IMR-90 (cell line): ENCODE measurements at regions not wholly inside any gene's neighbourhood (a gene's known extent, or its start where the extent isn't known, plus 50 kb on each side); places are given as distances from the start of the nearest gene placed in this dataset.

ENCODE experiments used
- ATAC-seq: fragments of 200-7000 bp; cut with Tn5 transposase; 2 replicates; pipeline ENCODE4 v1.9.1; 2020; ENCODE audit warnings: low read depth, mild to moderate bottlenecking, moderate library complexity
- BruUV-seq: library from RNA; stranded (reverse); fragments of 400-500 nt; replicated peaks from 2 replicates; lab custom pipeline; 2021; lab: Mats Ljungman, UMichigan
- CTCF ChIA-PET: fragments of 300-600 bp; formaldehyde crosslinking; extraction: SDS; loops from one replicate; lab custom pipeline; 2021; ENCODE audit warnings: antibody characterized with exemption; lab: Yijun Ruan, JAX
- POLR2A ChIA-PET: fragments of 300-600 bp; sonication (Branson Sonifier 250); formaldehyde crosslinking; loops from one replicate; lab custom pipeline; 2022; ENCODE audit warnings: antibody characterized with exemption; ENCODE audit not compliant: unreplicated experiment; lab: Charles Lee
- DNase-seq: peaks from one replicate; pipeline ENCODE4 v3.0.0; 2013
- H2AFZ ChIP-seq: replicated peaks from 2 replicates; pipeline ENCODE3; 2013; ENCODE audit warnings: low read length, mild to moderate bottlenecking; ENCODE audit not compliant: poor library complexity
- H2AK5ac ChIP-seq: 2 replicates; pipeline ENCODE4 v1.6.1; 2013; ENCODE audit warnings: low read depth, low read length, inconsistent platforms
- H2AK9ac ChIP-seq: replicated peaks from 2 replicates; pipeline ENCODE3; 2013; ENCODE audit warnings: mild to moderate bottlenecking, low read depth, low read length, moderate library complexity; ENCODE audit not compliant: poor library complexity
- H2BK120ac ChIP-seq: 2 replicates; pipeline ENCODE4 v1.6.1; 2013; ENCODE audit warnings: low read depth, low read length, inconsistent platforms
- H2BK15ac ChIP-seq: 3 replicates; pipeline ENCODE4 v1.6.1; 2013; ENCODE audit warnings: low read depth, low read length, inconsistent platforms
- H2BK20ac ChIP-seq: 2 replicates; pipeline ENCODE4 v1.6.1; 2013; ENCODE audit warnings: low read depth, mild to moderate bottlenecking, inconsistent platforms, low read length, moderate library complexity
- H2BK5ac ChIP-seq: 2 replicates; pipeline ENCODE4 v1.6.1; 2013; ENCODE audit warnings: mild to moderate bottlenecking, low read depth, low read length, inconsistent platforms; ENCODE audit not compliant: poor library complexity, severe bottlenecking
- H3K14ac ChIP-seq: replicated peaks from 2 replicates; pipeline ENCODE4 v1.6.1; 2013; ENCODE audit warnings: low read depth, low read length, inconsistent platforms
- H3K18ac ChIP-seq: 2 replicates; pipeline ENCODE4 v1.6.1; 2013; ENCODE audit warnings: low read depth, low read length, control low read depth
- H3K23ac ChIP-seq: 2 replicates; pipeline ENCODE4 v1.6.1; 2013; ENCODE audit warnings: low read depth, low read length, inconsistent platforms
- H3K27ac ChIP-seq: 2 replicates; pipeline ENCODE4 v1.5.1; 2013; ENCODE audit warnings: mild to moderate bottlenecking, control low read depth, low read length; ENCODE audit not compliant: insufficient read depth
- H3K27me3 ChIP-seq: 2 replicates; pipeline ENCODE4 v1.6.1; 2013; ENCODE audit warnings: low read length; ENCODE audit not compliant: control insufficient read depth, insufficient read depth
- H3K36me3 ChIP-seq: 2 replicates; pipeline ENCODE4 v1.6.1; 2013; ENCODE audit warnings: low read length, mixed read lengths; ENCODE audit not compliant: control insufficient read depth, insufficient read depth
- H3K4ac ChIP-seq: 2 replicates; pipeline ENCODE4 v1.6.1; 2013; ENCODE audit warnings: low read depth, low read length, inconsistent platforms
- H3K4me1 ChIP-seq: 2 replicates; pipeline ENCODE4 v1.6.1; 2013; ENCODE audit warnings: low read length, mixed read lengths; ENCODE audit not compliant: control insufficient read depth, insufficient read depth
- H3K4me2 ChIP-seq: 2 replicates; pipeline ENCODE4 v1.6.1; 2013; ENCODE audit warnings: low read depth, mild to moderate bottlenecking, control low read depth, low read length, moderate library complexity
- H3K4me3 ChIP-seq: 2 replicates; pipeline ENCODE4 v1.5.1; 2013; ENCODE audit warnings: low read depth, mild to moderate bottlenecking, control low read depth, low read length, moderate library complexity; ENCODE audit not compliant: insufficient read depth
- H3K56ac ChIP-seq: 2 replicates; pipeline ENCODE4 v1.6.1; 2013; ENCODE audit warnings: low read length, inconsistent platforms; ENCODE audit not compliant: insufficient read depth; ENCODE audit errors: extremely low read depth
- H3K79me1 ChIP-seq, 2 experiments: 2 replicates each; pipeline ENCODE4 v1.6.1; 2013; ENCODE audit warnings: low read length in 2 of 2, inconsistent platforms in 1 of 2, low read depth in 1 of 2
- H3K9ac ChIP-seq: 2 replicates; pipeline ENCODE4 v1.6.1; 2013; ENCODE audit warnings: low read depth, low read length, control low read depth
- H3K9me1 ChIP-seq: 2 replicates; pipeline ENCODE4 v1.6.1; 2013; ENCODE audit warnings: low read length, inconsistent platforms; ENCODE audit not compliant: insufficient read depth
- H3K9me3 ChIP-seq: 2 replicates; pipeline ENCODE4 v1.6.1; 2013; ENCODE audit warnings: low read length; ENCODE audit not compliant: control insufficient read depth, insufficient read depth
- H4K20me1 ChIP-seq: 2 replicates; pipeline ENCODE4 v1.6.1; 2013; ENCODE audit warnings: low read length, inconsistent platforms; ENCODE audit not compliant: insufficient read depth
- H4K5ac ChIP-seq: 2 replicates; pipeline ENCODE4 v1.6.1; 2013; ENCODE audit warnings: mild to moderate bottlenecking, low read depth, low read length, control low read depth
- H4K8ac ChIP-seq, 2 experiments: 2 replicates each; pipeline ENCODE4 v1.6.1; 2013; ENCODE audit warnings: low read depth in 2 of 2, low read length in 2 of 2, control low read depth in 1 of 2, inconsistent platforms in 1 of 2
- H4K91ac ChIP-seq: 2 replicates; pipeline ENCODE4 v1.6.1; 2013; ENCODE audit warnings: low read depth, low read length, inconsistent platforms; ENCODE audit not compliant: insufficient read depth
- BHLHE40 ChIP-seq: fragments of 150-350 bp; IDR thresholded peaks from 2 replicates; pipeline ENCODE4 v1.6.1; 2016; ENCODE audit warnings: mild to moderate bottlenecking, low read depth, low read length
- CEBPB ChIP-seq: IDR thresholded peaks from 2 replicates; pipeline ENCODE4 v1.6.1; 2012; ENCODE audit warnings: low read depth, low read length, improper control_type of control experiment
- CHD1 ChIP-seq: IDR thresholded peaks from 2 replicates; pipeline ENCODE4 v1.6.1; 2012; ENCODE audit warnings: low read depth, low read length, improper control_type of control experiment
- ELK1 ChIP-seq: fragments of 150-350 bp; IDR thresholded peaks from 2 replicates; pipeline ENCODE4 v1.6.1; 2016; ENCODE audit warnings: low read depth, mild to moderate bottlenecking, low read length, moderate library complexity, borderline replicate concordance
- FOS ChIP-seq: fragments of 150-350 bp; IDR thresholded peaks from 2 replicates; pipeline ENCODE4 v1.6.1; 2016; ENCODE audit warnings: low read depth, low read length
- MAFK ChIP-seq: IDR thresholded peaks from 2 replicates; pipeline ENCODE4 v1.6.1; 2012; ENCODE audit warnings: low read depth, low read length, improper control_type of control experiment
- MAZ ChIP-seq: IDR thresholded peaks from 2 replicates; pipeline ENCODE4 v1.6.1; 2012; ENCODE audit warnings: low read depth, mild to moderate bottlenecking, low read length, improper control_type of control experiment, moderate library complexity, borderline replicate concordance
- MXI1 ChIP-seq: IDR thresholded peaks from 2 replicates; pipeline ENCODE4 v1.6.1; 2012; ENCODE audit warnings: low read depth, mild to moderate bottlenecking, low read length, moderate library complexity, borderline replicate concordance
- NFE2L2 ChIP-seq: fragments of 150-350 bp; IDR thresholded peaks from 2 replicates; pipeline ENCODE4 v1.6.1; 2016; ENCODE audit warnings: low read depth, mild to moderate bottlenecking, low read length
- POLR2A ChIP-seq: IDR thresholded peaks from 2 replicates; pipeline ENCODE4 v1.6.1; 2012; ENCODE audit warnings: mild to moderate bottlenecking, low read depth, low read length
- RAD21 ChIP-seq: IDR thresholded peaks from 2 replicates; pipeline ENCODE4 v1.6.1; 2012; ENCODE audit warnings: low read length, improper control_type of control experiment
- RCOR1 ChIP-seq: IDR thresholded peaks from 2 replicates; pipeline ENCODE4 v1.6.1; 2012; ENCODE audit warnings: mild to moderate bottlenecking, low read length, improper control_type of control experiment; ENCODE audit not compliant: insufficient replicate concordance
- RFX5 ChIP-seq: IDR thresholded peaks from 2 replicates; pipeline ENCODE4 v1.8.0; 2012; ENCODE audit warnings: low read depth, mild to moderate bottlenecking, low read length, moderate library complexity
- SMC3 ChIP-seq: fragments of 150-350 bp; IDR thresholded peaks from 2 replicates; pipeline ENCODE4 v1.6.1; 2016; ENCODE audit warnings: low read depth, mild to moderate bottlenecking, antibody characterized with exemption, low read length, moderate library complexity
- USF2 ChIP-seq: fragments of 150-350 bp; IDR thresholded peaks from 2 replicates; pipeline ENCODE4 v1.6.1; 2017; ENCODE audit warnings: mild to moderate bottlenecking, antibody characterized with exemption, low read length, low read depth
- WGBS, 2 experiments: methylation state at CpG; one replicate each; pipeline versions ENCODE4 v1.1.5 to v1.1.7; 2013; ENCODE audit warnings: missing lambda C conversion rate in 2 of 2; ENCODE audit not compliant: insufficient read length in 1 of 2; ENCODE audit errors: extremely low coverage in 2 of 2; 5-methylcytosine and 5-hydroxymethylcytosine counted together
- dilution Hi-C: fragments of 300-500 bp; cut with HindIII; formaldehyde crosslinking; loops from one replicate; pipeline ENCODE4 v1.14.3; 2018; ENCODE audit warnings: low sequenced_read_pairs; ENCODE audit not compliant: unreplicated experiment
- in situ Hi-C: fragments of 300-500 bp; cut with MboI; formaldehyde crosslinking; loops from 3 replicates; pipeline ENCODE4 v1.14.3; 2019; ENCODE audit warnings: low sequenced_read_pairs, inconsistent platforms, mixed read lengths
- intact Hi-C: fragments of 100-400 bp; cut with micrococcal nuclease; formaldehyde crosslinking; loops from 2 replicates; pipeline ENCODE4 v1.10.0; 2022
- TF ChIP-seq, protein P1 (sequence below): conservative IDR thresholded peaks from 2 replicates; pipeline ENCODE4 v1.5.1; 2012; ENCODE audit warnings: mild to moderate bottlenecking, low read depth, low read length, improper control_type of control experiment

DNA sequence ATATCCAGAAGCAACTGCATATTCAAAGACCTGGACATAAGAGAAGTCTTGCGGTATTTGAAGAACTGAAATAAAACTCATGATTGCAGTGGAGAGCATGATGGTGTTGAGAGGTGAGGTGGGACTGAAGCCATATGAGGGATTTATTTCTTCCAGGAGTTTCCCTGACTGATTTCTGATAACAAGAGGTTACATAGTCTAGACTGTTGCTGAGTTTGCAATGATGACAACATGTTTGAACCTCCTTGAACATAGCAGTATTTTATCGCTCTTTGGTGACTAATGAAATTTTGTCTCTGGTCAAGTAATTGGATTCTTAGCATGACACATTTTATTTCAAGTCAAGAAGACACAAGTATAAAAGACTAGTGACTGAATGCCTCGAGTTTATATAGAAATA lies 61.8 kb downstream of the ACTBL2 start:
- Histone ChIP-seq H3K14ac (no peak overlapping the region), H4K20me1 (no peaks in the 10 kb centered on the region)
- CTCF ChIA-PET = no interaction called here

More for the DNA sequence above, 61.8 kb downstream of the ACTBL2 start:
- Histone ChIP-seq H3K4me1 (peaks cover 6% of the 10 kb centered on the region; the same call in 1 of the 2 replicates), H2AK5ac (no peak overlapping the region), H3K27me3 (no peaks in the 10 kb centered on the region), H3K9ac (no peak overlapping the region), H3K27ac (no peak overlapping the region), H4K5ac (no peak overlapping the region), H4K8ac (no peak overlapping the region), H3K56ac (no peak overlapping the region), H2AFZ (no peak overlapping the region), H3K36me3 (no peaks in the 10 kb centered on the region), H2BK15ac (no peak overlapping the region), H3K18ac (no peak overlapping the region), H2BK20ac (no peak overlapping the region), H3K4me3 (no peak overlapping the region), H3K4me2 (no peak overlapping the region), H3K9me3 (no peaks in the 10 kb centered on the region; the same call in 1 of the 2 replicates), H2BK120ac (no peak overlapping the region), H2AK9ac (no peak overlapping the region), H3K4ac (no peak overlapping the region), H2BK5ac (no peak overlapping the region), H3K9me1 (peaks cover 12% of the 10 kb centered on the region), H3K23ac (no peak overlapping the region), H3K79me1 (no peaks in the 10 kb centered on the region), H4K91ac (no peak overlapping the region)
- no TSS peak for BruUV-seq
- ATAC-seq = no peak
- TF ChIP-seq ELK1 (no peak), RFX5 (no peak), CEBPB (no peak), BHLHE40 (no peak), POLR2A (no peak), CHD1 (no peak), FOS (no peak), MAFK (no peak), RCOR1 (no peak), MXI1 (no peak), USF2 (no peak), MAZ (no peak), RAD21 (no peak), SMC3 (no peak), NFE2L2 (no peak)
- TF ChIP-seq, protein P1, sequence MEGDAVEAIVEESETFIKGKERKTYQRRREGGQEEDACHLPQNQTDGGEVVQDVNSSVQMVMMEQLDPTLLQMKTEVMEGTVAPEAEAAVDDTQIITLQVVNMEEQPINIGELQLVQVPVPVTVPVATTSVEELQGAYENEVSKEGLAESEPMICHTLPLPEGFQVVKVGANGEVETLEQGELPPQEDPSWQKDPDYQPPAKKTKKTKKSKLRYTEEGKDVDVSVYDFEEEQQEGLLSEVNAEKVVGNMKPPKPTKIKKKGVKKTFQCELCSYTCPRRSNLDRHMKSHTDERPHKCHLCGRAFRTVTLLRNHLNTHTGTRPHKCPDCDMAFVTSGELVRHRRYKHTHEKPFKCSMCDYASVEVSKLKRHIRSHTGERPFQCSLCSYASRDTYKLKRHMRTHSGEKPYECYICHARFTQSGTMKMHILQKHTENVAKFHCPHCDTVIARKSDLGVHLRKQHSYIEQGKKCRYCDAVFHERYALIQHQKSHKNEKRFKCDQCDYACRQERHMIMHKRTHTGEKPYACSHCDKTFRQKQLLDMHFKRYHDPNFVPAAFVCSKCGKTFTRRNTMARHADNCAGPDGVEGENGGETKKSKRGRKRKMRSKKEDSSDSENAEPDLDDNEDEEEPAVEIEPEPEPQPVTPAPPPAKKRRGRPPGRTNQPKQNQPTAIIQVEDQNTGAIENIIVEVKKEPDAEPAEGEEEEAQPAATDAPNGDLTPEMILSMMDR = no peak
- no peak for DNase-seq
- POLR2A ChIA-PET = no interaction called here
- WGBS, 2 experiments = no CpG with 5 or more reads among the region's 3 CpGs
- in situ Hi-C loops = loop anchor here (25.0 kb wide), 1 partner anchor 1042 kb away; the partner anchor contains the start of gene PLK2
- dilution Hi-C loops = no loop called here
- intact Hi-C loops = no loop called here
